Lower leg skin (tissue), 3 donors: ENCODE measurements at regions not wholly inside any gene's neighbourhood (a gene's known extent, or its start where the extent isn't known, plus 50 kb on each side); places are given as distances from the start of the nearest gene placed in this dataset.

Experiments used
- POLR2A ChIP-seq, 2 donors: fragments of 450-650 bp; IDR thresholded peaks; one replicate each; pipeline ENCODE4 v1.6.1; 2016 to 2017; ENCODE audit warnings: antibody characterized with exemption in 2 of 2, mild to moderate bottlenecking in 1 of 2, moderate library complexity in 1 of 2
- TF ChIP-seq, protein P1 (sequence below), 3 donors: fragments of 450-650 bp; IDR thresholded peaks; one replicate each; pipeline ENCODE4 v1.5.1; 2016; ENCODE audit warnings: antibody characterized with exemption in 3 of 3, mild to moderate bottlenecking in 3 of 3, moderate library complexity in 2 of 3

DNA sequence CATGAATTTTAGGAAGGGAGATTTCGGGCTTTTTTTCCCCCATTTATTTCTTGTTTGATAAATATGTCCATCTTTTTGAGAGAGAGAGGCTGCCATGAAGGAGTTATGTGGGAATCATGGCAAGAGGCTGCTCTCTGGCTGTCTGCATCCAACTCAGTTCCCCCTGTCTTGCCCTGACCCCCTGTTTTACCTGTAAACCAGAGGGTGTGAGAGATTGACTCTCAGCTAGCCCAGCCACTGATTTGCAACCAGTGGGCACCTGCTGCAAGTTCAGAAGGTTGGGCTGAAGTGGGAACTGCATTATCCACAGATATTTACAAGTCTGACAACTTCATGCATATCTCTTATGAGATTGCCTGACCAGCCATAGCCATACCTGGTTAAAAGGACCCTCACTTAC lies 625.4 kb upstream of the FANCL start:
- no peak for TF ChIP-seq POLR2A (IDR thresholded peaks at IDR 0.05)
- TF ChIP-seq, protein P1, sequence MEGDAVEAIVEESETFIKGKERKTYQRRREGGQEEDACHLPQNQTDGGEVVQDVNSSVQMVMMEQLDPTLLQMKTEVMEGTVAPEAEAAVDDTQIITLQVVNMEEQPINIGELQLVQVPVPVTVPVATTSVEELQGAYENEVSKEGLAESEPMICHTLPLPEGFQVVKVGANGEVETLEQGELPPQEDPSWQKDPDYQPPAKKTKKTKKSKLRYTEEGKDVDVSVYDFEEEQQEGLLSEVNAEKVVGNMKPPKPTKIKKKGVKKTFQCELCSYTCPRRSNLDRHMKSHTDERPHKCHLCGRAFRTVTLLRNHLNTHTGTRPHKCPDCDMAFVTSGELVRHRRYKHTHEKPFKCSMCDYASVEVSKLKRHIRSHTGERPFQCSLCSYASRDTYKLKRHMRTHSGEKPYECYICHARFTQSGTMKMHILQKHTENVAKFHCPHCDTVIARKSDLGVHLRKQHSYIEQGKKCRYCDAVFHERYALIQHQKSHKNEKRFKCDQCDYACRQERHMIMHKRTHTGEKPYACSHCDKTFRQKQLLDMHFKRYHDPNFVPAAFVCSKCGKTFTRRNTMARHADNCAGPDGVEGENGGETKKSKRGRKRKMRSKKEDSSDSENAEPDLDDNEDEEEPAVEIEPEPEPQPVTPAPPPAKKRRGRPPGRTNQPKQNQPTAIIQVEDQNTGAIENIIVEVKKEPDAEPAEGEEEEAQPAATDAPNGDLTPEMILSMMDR (IDR thresholded peaks at IDR 0.05) = no peak
